RKO (cell line): ENCODE measurements at regions not wholly inside any gene's neighbourhood (a gene's known extent, or its start where the extent isn't known, plus 50 kb on each side); places are given as distances from the start of the nearest gene placed in this dataset.

Experiments used
- DNase-seq: peaks from one replicate; pipeline ENCODE4 v3.0.0-alpha.2; 2016; ENCODE audit warnings: low spot score

DNA sequence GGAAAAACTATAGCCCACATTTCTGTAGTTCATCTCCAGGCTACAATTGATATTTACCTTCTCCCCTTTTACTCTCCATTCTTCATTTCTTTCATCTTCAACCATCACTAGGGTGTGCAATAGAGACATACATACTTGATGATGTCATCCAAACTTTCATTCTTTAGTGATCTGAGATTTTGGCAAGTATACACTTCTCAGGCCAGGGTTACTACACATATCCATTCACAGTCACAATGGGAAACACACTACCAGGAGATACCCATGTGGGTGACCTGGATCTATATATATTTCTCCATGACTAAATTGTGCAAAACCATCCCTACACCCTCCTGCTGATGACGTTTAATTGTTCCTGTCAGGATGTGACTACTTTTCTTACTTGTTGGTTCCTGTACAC, 769.5 kb upstream of the DPPA4 start:
- DNase-seq = no peak

DNA sequence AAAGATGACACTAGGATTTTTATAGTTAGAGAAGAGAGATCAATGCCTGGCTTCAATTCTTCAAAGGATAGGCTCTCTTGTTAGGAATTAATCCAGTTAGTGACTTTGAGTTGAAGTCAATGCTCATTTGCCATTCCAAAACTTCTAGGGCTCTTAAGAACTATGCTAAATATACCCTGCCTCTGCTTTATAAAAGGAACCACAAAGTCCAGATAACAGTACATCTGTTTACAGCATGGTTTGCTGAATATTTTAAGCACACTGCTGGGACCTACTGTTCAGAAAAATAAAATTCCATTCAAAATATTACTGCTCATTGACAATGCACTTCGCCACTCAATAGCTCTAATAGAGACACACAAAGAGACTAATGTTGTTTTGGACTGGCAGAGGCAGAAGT, 786.6 kb upstream of the DPPA4 start:
- no peak for DNase-seq

DNA sequence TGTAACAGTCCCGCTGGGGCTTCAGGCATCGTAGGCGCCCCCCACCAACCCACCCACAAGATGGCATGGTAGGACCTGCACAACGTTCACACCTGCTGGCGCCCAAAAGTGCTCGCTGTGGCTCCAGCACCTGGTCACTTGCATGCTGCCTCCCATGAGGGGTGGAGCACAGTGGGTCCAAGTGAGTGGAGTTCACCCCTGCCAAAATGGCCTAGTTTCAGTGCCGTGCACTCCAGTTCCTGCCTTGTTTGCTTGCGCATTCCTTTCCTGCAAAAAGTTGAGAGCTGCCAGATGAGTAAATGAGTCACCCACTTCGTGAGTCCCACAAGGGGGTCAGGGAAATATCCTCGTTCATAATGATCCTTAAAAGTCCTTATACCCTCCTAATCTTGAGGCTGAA, 788.7 kb upstream of the DPPA4 start:
- DNase-seq = no peak

DNA sequence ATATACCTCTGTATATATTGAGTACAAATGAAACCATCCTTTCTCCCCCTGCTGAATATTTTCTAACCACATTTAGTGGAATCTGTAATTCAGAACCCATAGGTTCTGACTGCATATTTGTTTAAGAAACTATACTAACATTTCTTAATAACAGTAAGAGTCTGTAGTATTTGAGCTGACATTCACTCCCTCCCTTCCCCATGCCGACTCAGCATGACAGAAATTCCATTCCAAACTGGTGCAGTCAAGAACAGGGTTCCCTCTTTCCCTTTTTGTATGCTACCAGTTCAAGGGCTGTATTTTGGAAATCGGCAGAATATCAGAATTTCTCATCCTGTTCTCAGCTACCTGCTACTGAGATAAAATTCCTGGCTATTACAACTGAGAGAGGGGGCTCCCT, 796.6 kb upstream of the DPPA4 start:
- no peak for DNase-seq

DNA sequence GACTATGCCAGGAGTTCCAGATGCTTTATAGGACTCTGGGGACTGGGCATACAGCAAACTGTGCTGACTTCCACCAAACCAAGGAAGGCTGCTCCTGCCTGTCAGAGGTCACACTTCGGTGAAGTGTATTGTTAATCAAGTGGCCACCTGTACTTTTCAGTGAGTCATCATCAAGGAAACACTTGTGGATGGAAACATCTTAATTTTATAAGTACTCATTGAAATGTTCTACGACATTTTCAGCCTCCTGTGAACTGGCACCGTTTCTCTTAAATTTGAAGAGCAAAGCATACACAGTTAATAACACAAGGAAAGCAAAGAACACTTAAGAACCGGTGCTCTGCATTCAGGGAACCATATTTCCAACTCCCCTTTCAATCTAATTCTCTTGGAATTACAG, 801.7 kb upstream of the DPPA4 start:
- DNase-seq = no peak

DNA sequence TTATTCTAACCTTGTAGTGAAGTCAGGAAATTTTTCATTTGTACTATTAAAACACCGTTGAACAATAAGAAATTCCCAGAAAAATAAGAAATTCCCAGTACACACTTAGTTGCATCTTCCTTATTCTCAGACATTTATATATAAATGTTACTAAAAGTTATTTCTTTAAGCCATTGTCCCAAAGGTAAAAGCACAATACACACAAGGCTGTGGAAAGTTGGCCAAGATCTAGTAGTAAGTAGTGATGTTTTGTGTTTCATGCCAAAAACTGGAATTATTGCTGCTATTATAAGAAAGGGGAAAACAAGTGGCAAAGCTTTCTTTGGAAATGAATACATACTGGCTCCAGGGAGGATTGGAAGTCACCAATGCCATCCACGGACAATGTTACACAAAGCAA, 802.5 kb upstream of the DPPA4 start:
- no peak for DNase-seq

DNA sequence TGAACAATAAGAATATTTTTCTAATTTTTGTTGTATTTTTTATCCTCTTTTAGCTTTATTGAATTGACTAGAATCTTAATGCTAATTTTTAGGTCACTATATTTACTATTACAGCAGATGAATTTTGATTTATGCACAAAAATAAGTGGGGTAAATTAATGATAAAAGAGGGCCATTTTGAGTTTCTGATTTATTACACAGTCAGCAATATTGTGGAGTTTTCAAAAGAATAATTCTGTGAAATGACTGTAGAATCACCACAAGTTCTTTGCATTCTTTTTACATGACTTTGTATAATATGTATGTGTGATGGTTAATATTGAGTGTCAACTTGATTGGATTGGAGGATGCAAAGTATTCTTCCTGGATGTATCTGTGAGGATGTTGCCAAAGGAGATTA, 812.4 kb upstream of the DPPA4 start:
- DNase-seq = no peak

DNA sequence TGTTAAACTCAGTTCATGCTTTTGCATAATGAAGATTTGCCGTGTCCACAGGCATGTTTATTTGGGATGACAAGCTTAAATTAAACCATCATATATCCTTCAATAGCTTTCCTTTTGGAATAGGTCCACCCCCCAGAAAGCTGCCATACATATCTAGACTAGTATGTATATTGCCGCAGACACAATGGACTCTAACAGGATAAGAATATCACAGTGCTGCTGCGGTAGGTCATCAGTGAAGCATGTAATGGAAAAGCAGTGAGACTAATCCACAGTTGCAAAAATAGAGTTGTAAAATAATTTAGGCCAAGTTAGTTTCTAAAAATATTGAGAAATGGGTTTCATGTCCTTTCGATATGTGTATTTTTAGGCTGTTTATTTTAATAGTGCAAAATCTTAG, 819.9 kb upstream of the DPPA4 start:
- DNase-seq = no peak

DNA sequence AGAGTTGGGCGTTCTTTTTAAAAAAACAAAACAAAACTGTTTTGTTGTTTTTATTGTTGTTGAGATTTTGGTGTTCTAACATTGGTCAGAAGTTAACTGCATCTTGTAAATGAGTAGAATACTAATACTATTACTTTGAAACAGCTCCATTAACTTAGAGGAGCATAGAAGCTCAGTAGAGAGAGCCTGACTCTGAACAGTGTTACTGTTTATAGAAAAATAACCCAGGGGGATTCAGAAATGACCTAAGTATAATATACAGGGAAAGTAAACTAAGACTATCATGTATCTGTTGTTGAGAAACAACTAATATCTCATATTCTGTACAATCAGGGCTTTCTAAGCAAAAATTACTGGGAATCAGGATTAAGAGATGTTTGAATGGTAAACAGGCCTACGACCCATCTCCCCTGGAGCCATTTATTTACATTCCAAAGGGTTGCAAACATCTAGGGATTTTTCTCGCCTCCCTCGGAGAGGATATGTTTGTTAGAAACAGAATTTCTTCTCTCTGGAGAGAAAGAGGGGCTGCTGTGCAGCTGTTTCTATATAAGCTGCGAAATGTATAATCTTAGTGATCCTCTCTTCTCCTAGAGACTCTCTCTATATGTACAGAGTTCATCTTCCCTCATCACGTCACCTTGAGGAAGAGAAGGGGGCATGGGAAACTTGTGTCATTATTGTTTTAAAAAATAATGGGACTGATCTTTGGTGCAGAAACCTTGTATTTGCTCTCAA, 827.5 kb upstream of the DPPA4 start:
- no peak for DNase-seq

DNA sequence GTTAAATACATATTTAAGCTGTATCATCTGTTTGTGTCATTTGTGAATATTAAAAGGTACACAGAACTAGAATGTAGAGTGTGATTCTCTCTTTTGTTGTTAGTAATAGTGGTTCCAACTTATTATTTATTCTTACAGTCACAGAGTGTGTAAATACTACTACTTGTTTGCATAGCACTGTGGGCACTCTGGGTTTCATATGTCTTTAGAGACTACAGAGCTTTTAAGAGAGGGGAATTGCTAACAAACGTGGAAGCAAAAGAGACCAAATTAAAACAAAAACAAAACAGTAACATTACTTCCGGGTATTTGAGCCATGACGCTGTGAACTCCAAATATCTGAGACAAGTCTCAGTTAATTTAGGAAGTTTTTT, 828.0 kb upstream of the DPPA4 start:
- no peak for DNase-seq

DNA sequence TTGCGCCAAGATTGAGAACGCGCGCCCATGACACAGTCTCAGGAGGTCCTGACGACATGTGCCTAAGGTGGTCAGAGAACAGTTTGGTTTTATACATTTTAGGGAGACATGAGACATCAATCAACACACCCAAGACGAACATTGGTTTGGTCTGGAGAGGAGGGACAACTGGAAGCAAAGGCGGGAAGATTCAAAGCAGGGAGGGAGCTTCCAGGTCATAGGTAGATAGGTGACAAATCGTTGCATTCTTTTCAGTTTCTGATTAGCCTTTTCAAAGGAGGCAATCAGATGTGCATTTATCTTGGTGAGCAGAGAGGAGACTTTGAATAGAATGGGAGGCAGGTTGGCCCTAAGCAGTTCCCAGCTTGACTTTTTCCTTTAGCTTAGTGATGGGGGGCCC, 828.4 kb upstream of the DPPA4 start:
- no peak for DNase-seq

DNA sequence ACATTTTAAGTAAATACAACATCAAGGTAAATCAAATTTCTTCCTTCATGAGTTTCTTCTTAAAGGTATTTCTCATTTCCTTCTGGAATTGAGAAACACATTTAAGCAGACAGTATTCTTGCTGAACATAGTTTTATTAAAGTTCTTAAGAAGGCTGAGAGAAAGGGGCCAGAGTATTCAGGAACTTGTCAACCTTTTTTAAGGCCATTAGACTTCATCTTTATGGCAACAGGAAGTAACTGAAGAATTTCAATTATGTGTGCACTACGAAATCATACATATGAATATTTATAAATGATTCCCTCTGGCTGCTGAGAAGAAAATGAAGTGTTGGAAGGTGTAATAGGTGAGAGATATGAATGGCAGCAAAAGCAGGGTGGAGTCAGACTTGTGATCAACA, 829.4 kb upstream of the DPPA4 start:
- no peak for DNase-seq

DNA sequence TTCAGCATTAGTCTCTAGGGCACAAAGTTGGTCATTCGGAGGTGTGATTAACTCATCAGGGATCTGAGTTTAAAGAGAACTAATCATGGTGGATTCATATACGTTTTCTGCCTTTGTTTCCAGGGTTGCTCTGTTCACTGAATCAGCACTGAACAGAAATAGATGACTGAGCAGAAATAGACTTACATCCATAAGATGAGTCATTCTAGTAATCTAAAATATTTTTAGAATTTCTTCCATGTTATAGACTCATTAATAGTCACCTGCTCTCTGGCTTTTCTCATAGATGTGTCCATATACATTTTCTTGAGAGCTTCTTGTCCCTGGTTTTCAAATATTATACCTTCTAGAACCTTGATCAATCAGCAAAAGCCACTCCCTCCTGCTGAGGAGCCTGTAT, 837.6 kb upstream of the DPPA4 start:
- peak; percentile 32 for DNase-seq

DNA sequence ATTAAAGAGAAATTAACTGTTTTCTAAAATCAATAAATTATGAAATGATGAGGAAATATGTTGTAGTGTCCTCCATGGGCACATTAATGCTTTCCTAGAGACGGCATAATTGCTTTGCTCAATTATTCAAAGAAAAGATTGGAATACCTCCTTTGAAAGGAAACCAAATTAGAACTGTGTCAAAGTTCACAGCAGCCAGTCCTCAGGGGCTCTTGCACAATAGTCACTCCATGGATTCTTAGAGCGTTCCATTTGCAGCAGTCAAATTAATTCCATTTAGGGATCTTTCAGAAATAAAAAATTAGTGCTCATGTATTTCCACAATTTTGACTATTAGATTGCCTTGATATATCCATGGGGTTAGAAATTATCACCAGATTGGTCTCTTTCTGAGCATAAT, 841.6 kb upstream of the DPPA4 start:
- DNase-seq = no peak

DNA sequence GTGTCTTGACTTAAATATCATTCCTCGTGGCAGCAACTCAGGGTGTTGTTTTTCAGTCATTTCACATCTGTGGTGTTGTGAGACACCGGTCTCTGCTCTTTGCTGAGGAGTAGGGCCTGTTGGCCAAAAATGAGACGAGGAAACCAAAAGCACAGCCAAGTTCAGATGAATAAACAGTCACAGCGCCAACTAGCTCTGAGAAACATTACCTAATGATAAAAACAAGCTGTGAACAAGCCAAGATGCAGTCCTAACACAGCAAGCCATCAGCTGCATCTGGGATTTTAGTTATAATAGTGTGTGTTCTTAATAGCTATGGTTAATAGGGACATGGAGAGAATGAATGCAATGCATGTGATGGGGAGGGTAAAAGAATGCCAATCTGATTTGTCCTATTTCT, 843.4 kb upstream of the DPPA4 start:
- no peak for DNase-seq

DNA sequence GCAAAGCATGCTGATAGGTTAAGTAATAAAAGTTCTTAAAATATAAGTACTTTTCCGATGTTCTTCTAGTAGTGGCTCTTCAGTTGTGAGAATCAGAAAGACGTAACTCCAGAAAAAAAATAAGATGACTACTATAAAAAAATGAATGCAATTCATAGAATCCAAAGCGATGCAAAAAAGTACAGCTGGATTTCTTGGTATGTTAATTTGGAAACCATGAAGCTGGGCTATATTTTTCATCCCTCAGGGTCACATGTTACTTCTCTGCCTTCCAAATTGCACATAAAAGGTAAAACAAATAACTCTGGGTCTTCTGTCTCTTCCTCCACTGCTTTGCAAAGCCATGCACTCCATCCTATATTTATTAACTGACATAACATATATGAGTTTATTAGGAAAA, 843.9 kb upstream of the DPPA4 start:
- no peak for DNase-seq

DNA sequence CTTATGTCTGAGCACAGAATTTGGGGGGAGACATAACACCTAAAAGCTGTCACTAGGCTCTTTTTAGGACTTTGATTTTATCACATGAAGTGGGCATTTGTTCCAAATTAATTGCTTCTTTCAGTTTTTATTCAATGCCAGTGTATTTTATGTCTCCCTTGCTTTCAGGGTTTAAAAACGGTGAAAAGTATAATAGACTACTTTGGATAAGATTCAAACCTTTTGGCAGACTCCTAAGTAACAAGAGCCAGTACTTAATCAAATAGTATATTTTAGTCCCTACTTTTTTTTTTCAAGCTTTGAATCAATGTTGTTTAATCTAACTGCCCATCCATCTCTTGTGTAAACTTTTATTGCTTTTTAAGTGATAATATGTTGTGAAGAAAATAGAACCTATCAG, 847.2 kb upstream of the DPPA4 start:
- DNase-seq = no peak

DNA sequence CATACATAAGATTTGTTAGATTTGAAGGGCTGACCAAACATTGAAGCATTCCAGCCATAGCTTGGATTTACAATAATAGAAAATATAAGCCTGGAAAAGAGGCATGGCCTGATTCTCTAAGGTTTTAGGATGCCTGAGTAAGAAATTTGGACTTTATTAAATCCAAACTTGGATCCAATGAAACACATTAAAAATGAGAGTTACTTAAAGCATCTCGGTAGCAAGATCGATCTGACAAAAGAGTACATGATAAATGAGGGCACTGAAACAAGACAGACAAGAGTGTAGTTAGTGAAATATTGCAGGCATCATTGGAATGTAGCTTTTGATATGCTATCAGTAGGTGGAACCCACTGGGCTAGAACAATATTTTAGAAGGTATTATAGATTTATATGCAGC, 855.7 kb upstream of the DPPA4 start:
- DNase-seq = no peak

DNA sequence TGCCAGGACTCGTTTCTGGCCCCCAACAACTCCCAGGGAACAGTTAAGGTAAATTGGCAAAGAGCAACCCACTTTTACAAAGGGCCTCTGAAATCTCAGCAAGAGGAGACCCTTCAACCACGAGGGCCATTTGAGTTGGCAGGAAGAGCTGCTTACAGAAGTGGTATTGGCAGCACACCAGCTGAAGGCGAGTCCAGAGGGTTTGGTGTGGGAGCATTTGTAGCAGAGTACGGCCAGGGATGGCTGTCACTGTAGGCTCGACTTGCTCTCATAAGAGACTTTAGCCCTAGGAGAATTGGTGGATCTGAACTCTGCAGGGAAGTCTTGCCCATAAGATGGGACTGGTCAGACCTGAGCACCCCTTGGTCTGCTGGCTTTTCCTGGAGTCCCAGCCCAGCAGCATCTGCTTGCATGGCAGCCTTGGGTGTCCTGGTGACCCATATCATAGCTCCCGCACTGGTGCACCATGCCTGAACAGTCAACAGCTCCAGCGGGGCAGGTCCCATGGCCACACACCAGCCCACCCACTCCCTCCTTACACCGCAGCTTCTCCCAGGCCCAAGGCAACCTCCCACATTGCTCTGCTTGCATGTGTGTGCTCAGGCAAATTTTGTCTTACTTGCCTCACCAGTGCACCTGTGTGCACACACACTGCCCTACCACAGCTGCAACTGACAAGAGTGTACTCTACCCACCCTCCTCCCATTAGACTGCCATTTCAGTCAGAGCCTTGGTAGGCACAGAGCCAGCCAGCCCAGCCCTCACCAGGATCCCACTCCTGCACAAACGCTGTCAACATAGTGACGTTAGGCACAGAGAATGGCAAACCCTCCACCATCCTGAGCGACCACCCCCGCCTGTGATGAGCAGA, 861.6 kb upstream of the DPPA4 start:
- no peak for DNase-seq

DNA sequence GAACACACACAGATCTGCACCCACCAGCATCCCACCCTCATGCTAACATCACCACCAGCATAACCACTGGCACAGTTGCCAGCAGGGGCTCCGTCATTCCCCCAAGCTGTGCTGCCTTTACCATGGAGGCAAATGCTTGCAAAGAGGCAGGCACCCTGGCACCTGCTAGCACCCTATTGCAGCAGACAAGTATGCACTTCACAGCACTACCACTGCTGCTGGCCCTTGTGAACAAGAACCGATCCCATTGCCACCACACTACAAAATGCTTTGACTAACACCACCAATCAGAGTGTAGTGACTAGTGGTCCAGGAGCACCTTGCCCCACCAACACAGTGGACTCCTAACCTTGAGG, 862.2 kb upstream of the DPPA4 start:
- no peak for DNase-seq

DNA sequence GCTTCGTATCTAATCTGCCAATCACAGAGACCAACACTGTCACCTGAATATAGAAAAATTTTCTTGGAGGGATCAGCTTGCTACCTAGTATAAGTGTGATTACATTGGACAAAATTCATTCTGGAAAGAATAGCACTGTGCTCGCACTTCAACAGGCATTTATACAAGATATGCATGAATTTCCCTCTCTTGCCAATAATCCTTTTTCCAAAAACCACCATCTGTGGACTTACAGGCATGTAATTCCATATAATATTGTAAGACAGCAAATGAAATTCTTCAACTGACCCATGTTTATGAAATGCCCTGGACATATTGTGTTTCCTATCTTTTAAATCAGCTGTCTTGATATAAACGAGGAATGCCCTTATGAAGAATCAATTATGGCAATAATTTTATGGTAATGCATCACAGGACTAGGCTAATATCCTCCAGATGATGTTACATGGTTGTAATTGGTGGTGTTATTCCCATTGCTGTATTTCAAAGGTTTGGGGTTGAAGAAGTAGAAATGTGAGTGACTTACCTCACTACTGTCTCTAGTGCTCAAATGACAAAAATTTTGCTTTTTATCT, 861.4 kb upstream of the NECTIN3 start:
- no peak for DNase-seq

DNA sequence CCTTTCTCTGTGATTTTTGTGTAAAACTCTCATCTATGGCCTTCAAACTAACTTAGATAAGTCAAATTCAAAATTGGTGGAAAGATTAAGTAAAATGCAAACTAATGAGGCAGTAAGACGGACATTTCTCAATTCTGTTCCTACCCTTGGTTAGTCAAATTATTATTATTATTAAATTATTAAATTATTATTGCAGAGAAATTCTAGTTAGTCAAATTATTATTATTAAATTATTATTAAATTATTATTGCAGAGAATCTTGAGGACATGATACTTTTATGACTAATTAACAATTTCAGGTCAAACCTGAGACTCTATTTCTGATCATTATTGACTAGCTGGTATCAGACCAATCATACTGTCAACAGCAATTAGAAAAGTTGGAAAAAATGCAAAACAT, 845.0 kb upstream of the NECTIN3 start:
- DNase-seq = no peak

DNA sequence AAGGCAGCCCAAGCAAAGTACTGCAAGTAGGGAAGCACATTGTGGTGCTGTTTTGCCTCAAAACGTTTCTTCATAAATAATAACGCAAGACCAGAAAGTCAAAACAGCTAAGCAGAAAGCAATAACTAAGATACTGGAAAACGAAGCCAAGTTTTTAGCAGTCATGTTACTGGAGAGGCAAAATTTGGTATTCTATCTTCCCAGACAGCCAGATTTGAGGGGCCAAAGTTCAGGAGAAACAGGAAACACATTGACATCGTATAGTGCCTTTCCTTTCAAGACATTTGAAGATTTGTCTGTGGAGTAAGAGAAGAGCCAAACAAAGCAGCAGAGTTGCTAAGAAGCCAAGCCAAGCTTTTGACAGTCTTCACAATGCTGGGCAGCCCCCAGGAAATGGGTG, 843.6 kb upstream of the NECTIN3 start:
- no peak for DNase-seq

DNA sequence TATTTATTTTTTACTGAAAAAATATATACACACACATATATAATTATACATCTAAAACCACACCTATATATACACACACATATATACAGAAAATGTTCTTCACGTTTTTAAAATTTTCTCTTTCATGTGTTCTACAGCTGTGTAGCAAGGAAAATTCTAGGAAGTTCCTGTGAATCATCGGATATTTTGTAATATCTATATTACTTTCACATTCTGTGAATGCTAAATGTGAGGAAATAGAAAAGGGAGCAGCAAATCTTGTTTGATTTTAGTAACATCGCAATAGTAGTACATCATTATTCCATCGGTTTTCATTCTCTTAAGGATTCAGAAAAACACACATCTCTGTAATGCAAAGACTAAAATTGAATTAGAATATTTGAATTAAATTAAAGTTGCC, 836.8 kb upstream of the NECTIN3 start:
- DNase-seq = no peak
